Activated T-helper 17 cell treated with anti-CD3 and anti-CD28 coated beads, Interleukin-2, amount 50 U/mL, for 72 hours (primary cell): ENCODE measurements at regions not wholly inside any gene's neighbourhood (a gene's known extent, or its start where the extent isn't known, plus 50 kb on each side); places are given as distances from the start of the nearest gene placed in this dataset.

ENCODE experiments used
- ATAC-seq: fragments of 150-1000 bp; cut with Tn5 transposase; replicated peaks from 2 replicates; pipeline ENCODE4 v1.10.0; 2021; ENCODE audit warnings: mild to moderate bottlenecking, moderate library complexity
- H3K27ac Mint-ChIP-seq: one replicate; pipeline ENCODE4 v1.8.0; 2022; ENCODE audit warnings: mixed read lengths
- H3K27me3 Mint-ChIP-seq: one replicate; pipeline ENCODE4 v1.8.0; 2022; ENCODE audit warnings: mixed read lengths
- H3K36me3 Mint-ChIP-seq: one replicate; pipeline ENCODE4 v1.8.0; 2022; ENCODE audit warnings: low read depth, mild to moderate bottlenecking, mixed read lengths
- H3K4me1 Mint-ChIP-seq: one replicate; pipeline ENCODE4 v1.8.0; 2022; ENCODE audit warnings: mixed read lengths
- H3K4me3 Mint-ChIP-seq: one replicate; pipeline ENCODE4 v1.8.0; 2022; ENCODE audit warnings: mild to moderate bottlenecking, mixed read lengths
- H3K9me3 Mint-ChIP-seq: one replicate; pipeline ENCODE4 v1.8.0; 2022; ENCODE audit warnings: mixed read lengths

- Mint-ChIP-seq H3K9me3 (no peaks in the 10 kb centered on the region), H3K36me3 (no peaks in the 10 kb centered on the region), H3K27me3 (no peaks in the 10 kb centered on the region), H3K4me1 (no peaks in the 10 kb centered on the region), H3K4me3 (no peak overlapping the region), H3K27ac (no peak overlapping the region)
- no peak for ATAC-seq
Measured at GRCh38 chr7:46349490-46349889, 428.4 kb upstream of the IGFBP3 start.

GRCh38 chr7:46344533-46344932 lies 423.5 kb upstream of the IGFBP3 start:
- Mint-ChIP-seq H3K4me3 (no peak overlapping the region), H3K27ac (no peak overlapping the region), H3K27me3 (no peaks in the 10 kb centered on the region), H3K36me3 (no peaks in the 10 kb centered on the region), H3K4me1 (no peaks in the 10 kb centered on the region), H3K9me3 (peaks cover 8% of the 10 kb centered on the region)
- no peak for ATAC-seq

- Mint-ChIP-seq H3K27me3 (no peaks in the 10 kb centered on the region), H3K4me1 (no peaks in the 10 kb centered on the region), H3K27ac (no peak overlapping the region), H3K36me3 (no peaks in the 10 kb centered on the region), H3K9me3 (peaks cover 14% of the 10 kb centered on the region), H3K4me3 (no peak overlapping the region)
- no peak for ATAC-seq
Measured at GRCh38 chr7:46343802-46344201, 422.7 kb upstream of the IGFBP3 start.

GRCh38 chr7:46322937-46323336 lies 401.9 kb upstream of the IGFBP3 start:
- Mint-ChIP-seq H3K27me3 (no peaks in the 10 kb centered on the region), H3K36me3 (no peaks in the 10 kb centered on the region), H3K9me3 (no peaks in the 10 kb centered on the region), H3K4me3 (no peak overlapping the region), H3K4me1 (no peaks in the 10 kb centered on the region), H3K27ac (no peak overlapping the region)
- ATAC-seq: no peak

GRCh38 chr7:46321556-46322205 lies 400.6 kb upstream of the IGFBP3 start:
- H3K4me1 Mint-ChIP-seq: no peaks in the 10 kb centered on the region
- no peaks in the 10 kb centered on the region for H3K9me3 Mint-ChIP-seq
- ATAC-seq: no peak
- H3K27ac Mint-ChIP-seq: no peak overlapping the region
- H3K4me3 Mint-ChIP-seq: no peak overlapping the region
- no peaks in the 10 kb centered on the region for H3K27me3 Mint-ChIP-seq
- no peaks in the 10 kb centered on the region for H3K36me3 Mint-ChIP-seq

- Mint-ChIP-seq H3K36me3 (no peaks in the 10 kb centered on the region), H3K4me3 (no peak overlapping the region), H3K27ac (no peak overlapping the region), H3K27me3 (no peaks in the 10 kb centered on the region), H3K9me3 (no peaks in the 10 kb centered on the region), H3K4me1 (no peaks in the 10 kb centered on the region)
- no peak for ATAC-seq
Measured at GRCh38 chr7:46320956-46321355, 399.9 kb upstream of the IGFBP3 start.

- H3K9me3 Mint-ChIP-seq: peaks cover 2% of the 10 kb centered on the region
- ATAC-seq: no peak
- no peaks in the 10 kb centered on the region for H3K27me3 Mint-ChIP-seq
- no peak overlapping the region for H3K27ac Mint-ChIP-seq
- no peak overlapping the region for H3K4me3 Mint-ChIP-seq
- H3K4me1 Mint-ChIP-seq: no peaks in the 10 kb centered on the region
- H3K36me3 Mint-ChIP-seq: no peaks in the 10 kb centered on the region
Measured at GRCh38 chr7:46319841-46320240, 398.8 kb upstream of the IGFBP3 start.

- Mint-ChIP-seq H3K27ac (no peak overlapping the region), H3K36me3 (no peaks in the 10 kb centered on the region), H3K4me3 (no peak overlapping the region), H3K27me3 (no peaks in the 10 kb centered on the region), H3K9me3 (peaks cover 4% of the 10 kb centered on the region), H3K4me1 (no peaks in the 10 kb centered on the region)
- no peak for ATAC-seq
Measured at GRCh38 chr7:46318276-46318675, 397.2 kb upstream of the IGFBP3 start.

GRCh38 chr7:46317256-46317655 lies 396.2 kb upstream of the IGFBP3 start:
- peaks cover 4% of the 10 kb centered on the region for H3K9me3 Mint-ChIP-seq
- no peak overlapping the region for H3K4me3 Mint-ChIP-seq
- ATAC-seq: no peak
- no peaks in the 10 kb centered on the region for H3K4me1 Mint-ChIP-seq
- no peak overlapping the region for H3K27ac Mint-ChIP-seq
- H3K27me3 Mint-ChIP-seq: no peaks in the 10 kb centered on the region
- no peaks in the 10 kb centered on the region for H3K36me3 Mint-ChIP-seq

GRCh38 chr7:46315891-46316290 lies 394.8 kb upstream of the IGFBP3 start:
- Mint-ChIP-seq H3K4me1 (no peaks in the 10 kb centered on the region), H3K9me3 (peaks cover 4% of the 10 kb centered on the region), H3K4me3 (no peak overlapping the region), H3K27me3 (no peaks in the 10 kb centered on the region), H3K36me3 (no peaks in the 10 kb centered on the region), H3K27ac (no peak overlapping the region)
- no peak for ATAC-seq

- no peak overlapping the region for H3K4me3 Mint-ChIP-seq
- ATAC-seq: no peak
- H3K27me3 Mint-ChIP-seq: no peaks in the 10 kb centered on the region
- H3K4me1 Mint-ChIP-seq: no peaks in the 10 kb centered on the region
- no peaks in the 10 kb centered on the region for H3K36me3 Mint-ChIP-seq
- no peaks in the 10 kb centered on the region for H3K9me3 Mint-ChIP-seq
- no peak overlapping the region for H3K27ac Mint-ChIP-seq
Measured at GRCh38 chr7:46301677-46302076, 380.6 kb upstream of the IGFBP3 start.

GRCh38 chr7:46297515-46297914 lies 376.4 kb upstream of the IGFBP3 start:
- no peak overlapping the region for H3K4me3 Mint-ChIP-seq
- H3K27ac Mint-ChIP-seq: no peak overlapping the region
- no peaks in the 10 kb centered on the region for H3K4me1 Mint-ChIP-seq
- no peak for ATAC-seq
- H3K9me3 Mint-ChIP-seq: peaks cover 3% of the 10 kb centered on the region
- no peaks in the 10 kb centered on the region for H3K36me3 Mint-ChIP-seq
- no peaks in the 10 kb centered on the region for H3K27me3 Mint-ChIP-seq

- Mint-ChIP-seq H3K27ac (no peak overlapping the region), H3K4me1 (no peaks in the 10 kb centered on the region), H3K27me3 (no peaks in the 10 kb centered on the region), H3K9me3 (peaks cover 3% of the 10 kb centered on the region), H3K36me3 (no peaks in the 10 kb centered on the region), H3K4me3 (no peak overlapping the region)
- ATAC-seq: no peak
Measured at GRCh38 chr7:46296526-46296925, 375.5 kb upstream of the IGFBP3 start.

GRCh38 chr7:46294381-46294780 lies 373.3 kb upstream of the IGFBP3 start:
- Mint-ChIP-seq H3K9me3 (peaks cover 3% of the 10 kb centered on the region), H3K4me3 (no peak overlapping the region), H3K4me1 (no peaks in the 10 kb centered on the region), H3K27ac (no peak overlapping the region), H3K36me3 (no peaks in the 10 kb centered on the region), H3K27me3 (no peaks in the 10 kb centered on the region)
- no peak for ATAC-seq

GRCh38 chr7:46292741-46293140 lies 371.7 kb upstream of the IGFBP3 start:
- Mint-ChIP-seq H3K36me3 (no peaks in the 10 kb centered on the region), H3K4me1 (no peaks in the 10 kb centered on the region), H3K27me3 (no peaks in the 10 kb centered on the region), H3K4me3 (no peak overlapping the region), H3K27ac (no peak overlapping the region), H3K9me3 (peaks cover 3% of the 10 kb centered on the region)
- ATAC-seq: no peak

GRCh38 chr7:46291601-46292150 lies 370.6 kb upstream of the IGFBP3 start:
- Mint-ChIP-seq H3K4me3 (no peak overlapping the region), H3K36me3 (no peaks in the 10 kb centered on the region), H3K27ac (no peak overlapping the region), H3K27me3 (no peaks in the 10 kb centered on the region), H3K9me3 (peaks cover 3% of the 10 kb centered on the region), H3K4me1 (no peaks in the 10 kb centered on the region)
- ATAC-seq: peak; percentile 42
